ENCODE measurements at regions not wholly inside any gene's neighbourhood (a gene's known extent, or its start where the extent isn't known, plus 50 kb on each side); places are given as distances from the start of the nearest gene placed in this dataset.

DNA sequence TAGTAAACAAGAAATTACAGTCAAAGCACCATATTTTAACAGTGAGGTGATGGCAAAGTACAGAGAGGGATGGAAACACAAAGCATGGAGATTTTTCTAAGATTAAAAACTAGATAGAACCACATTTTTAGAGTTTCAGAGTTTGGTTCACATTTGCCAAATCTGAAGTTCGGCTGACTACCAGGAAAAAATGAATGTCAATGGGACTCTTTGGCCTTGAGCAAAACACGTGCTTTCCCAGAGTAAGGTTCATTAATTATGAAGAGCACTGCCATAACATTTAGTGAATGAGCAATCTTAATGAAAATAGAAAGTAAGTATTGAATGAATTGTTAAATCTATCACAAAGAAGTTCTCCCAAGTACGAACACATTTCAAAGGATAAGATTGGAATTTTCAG, 571.2 kb upstream of the VRK2 start (continued):
- TF ChIP-seq, protein P1, sequence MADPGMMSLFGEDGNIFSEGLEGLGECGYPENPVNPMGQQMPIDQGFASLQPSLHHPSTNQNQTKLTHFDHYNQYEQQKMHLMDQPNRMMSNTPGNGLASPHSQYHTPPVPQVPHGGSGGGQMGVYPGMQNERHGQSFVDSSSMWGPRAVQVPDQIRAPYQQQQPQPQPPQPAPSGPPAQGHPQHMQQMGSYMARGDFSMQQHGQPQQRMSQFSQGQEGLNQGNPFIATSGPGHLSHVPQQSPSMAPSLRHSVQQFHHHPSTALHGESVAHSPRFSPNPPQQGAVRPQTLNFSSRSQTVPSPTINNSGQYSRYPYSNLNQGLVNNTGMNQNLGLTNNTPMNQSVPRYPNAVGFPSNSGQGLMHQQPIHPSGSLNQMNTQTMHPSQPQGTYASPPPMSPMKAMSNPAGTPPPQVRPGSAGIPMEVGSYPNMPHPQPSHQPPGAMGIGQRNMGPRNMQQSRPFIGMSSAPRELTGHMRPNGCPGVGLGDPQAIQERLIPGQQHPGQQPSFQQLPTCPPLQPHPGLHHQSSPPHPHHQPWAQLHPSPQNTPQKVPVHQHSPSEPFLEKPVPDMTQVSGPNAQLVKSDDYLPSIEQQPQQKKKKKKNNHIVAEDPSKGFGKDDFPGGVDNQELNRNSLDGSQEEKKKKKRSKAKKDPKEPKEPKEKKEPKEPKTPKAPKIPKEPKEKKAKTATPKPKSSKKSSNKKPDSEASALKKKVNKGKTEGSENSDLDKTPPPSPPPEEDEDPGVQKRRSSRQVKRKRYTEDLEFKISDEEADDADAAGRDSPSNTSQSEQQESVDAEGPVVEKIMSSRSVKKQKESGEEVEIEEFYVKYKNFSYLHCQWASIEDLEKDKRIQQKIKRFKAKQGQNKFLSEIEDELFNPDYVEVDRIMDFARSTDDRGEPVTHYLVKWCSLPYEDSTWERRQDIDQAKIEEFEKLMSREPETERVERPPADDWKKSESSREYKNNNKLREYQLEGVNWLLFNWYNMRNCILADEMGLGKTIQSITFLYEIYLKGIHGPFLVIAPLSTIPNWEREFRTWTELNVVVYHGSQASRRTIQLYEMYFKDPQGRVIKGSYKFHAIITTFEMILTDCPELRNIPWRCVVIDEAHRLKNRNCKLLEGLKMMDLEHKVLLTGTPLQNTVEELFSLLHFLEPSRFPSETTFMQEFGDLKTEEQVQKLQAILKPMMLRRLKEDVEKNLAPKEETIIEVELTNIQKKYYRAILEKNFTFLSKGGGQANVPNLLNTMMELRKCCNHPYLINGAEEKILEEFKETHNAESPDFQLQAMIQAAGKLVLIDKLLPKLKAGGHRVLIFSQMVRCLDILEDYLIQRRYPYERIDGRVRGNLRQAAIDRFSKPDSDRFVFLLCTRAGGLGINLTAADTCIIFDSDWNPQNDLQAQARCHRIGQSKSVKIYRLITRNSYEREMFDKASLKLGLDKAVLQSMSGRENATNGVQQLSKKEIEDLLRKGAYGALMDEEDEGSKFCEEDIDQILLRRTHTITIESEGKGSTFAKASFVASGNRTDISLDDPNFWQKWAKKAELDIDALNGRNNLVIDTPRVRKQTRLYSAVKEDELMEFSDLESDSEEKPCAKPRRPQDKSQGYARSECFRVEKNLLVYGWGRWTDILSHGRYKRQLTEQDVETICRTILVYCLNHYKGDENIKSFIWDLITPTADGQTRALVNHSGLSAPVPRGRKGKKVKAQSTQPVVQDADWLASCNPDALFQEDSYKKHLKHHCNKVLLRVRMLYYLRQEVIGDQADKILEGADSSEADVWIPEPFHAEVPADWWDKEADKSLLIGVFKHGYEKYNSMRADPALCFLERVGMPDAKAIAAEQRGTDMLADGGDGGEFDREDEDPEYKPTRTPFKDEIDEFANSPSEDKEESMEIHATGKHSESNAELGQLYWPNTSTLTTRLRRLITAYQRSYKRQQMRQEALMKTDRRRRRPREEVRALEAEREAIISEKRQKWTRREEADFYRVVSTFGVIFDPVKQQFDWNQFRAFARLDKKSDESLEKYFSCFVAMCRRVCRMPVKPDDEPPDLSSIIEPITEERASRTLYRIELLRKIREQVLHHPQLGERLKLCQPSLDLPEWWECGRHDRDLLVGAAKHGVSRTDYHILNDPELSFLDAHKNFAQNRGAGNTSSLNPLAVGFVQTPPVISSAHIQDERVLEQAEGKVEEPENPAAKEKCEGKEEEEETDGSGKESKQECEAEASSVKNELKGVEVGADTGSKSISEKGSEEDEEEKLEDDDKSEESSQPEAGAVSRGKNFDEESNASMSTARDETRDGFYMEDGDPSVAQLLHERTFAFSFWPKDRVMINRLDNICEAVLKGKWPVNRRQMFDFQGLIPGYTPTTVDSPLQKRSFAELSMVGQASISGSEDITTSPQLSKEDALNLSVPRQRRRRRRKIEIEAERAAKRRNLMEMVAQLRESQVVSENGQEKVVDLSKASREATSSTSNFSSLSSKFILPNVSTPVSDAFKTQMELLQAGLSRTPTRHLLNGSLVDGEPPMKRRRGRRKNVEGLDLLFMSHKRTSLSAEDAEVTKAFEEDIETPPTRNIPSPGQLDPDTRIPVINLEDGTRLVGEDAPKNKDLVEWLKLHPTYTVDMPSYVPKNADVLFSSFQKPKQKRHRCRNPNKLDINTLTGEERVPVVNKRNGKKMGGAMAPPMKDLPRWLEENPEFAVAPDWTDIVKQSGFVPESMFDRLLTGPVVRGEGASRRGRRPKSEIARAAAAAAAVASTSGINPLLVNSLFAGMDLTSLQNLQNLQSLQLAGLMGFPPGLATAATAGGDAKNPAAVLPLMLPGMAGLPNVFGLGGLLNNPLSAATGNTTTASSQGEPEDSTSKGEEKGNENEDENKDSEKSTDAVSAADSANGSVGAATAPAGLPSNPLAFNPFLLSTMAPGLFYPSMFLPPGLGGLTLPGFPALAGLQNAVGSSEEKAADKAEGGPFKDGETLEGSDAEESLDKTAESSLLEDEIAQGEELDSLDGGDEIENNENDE (IDR thresholded peaks at IDR 0.05; ENCODE audit: insufficient replicate concordance, low read length) = no peak
- TF ChIP-seq FOSL1 (IDR thresholded peaks at IDR 0.05; ENCODE audit: insufficient read depth, low read depth, low read length) = no peak
- TF ChIP-seq MAFK (IDR thresholded peaks at IDR 0.05; ENCODE audit: low read depth, low read length) = no peak
- no peak for TF ChIP-seq TBP (IDR thresholded peaks at IDR 0.05; ENCODE audit: low read depth, low read length)
- no peak for TF ChIP-seq RXRA (IDR thresholded peaks at IDR 0.05; ENCODE audit: insufficient read depth, low read depth, low read length)
- TF ChIP-seq POLR2A (IDR thresholded peaks at IDR 0.05; ENCODE audit: control extremely low read depth in 1 of 2, low read depth in 2 of 2, low read length in 2 of 2) = no peak
- no peak for TF ChIP-seq RAD21 (IDR thresholded peaks at IDR 0.05 in 1 of 2, conservative IDR thresholded peaks at IDR 0.05 in 1 of 2; ENCODE audit: low read depth in 2 of 2, low read length in 2 of 2)
- TF ChIP-seq TEAD4 (IDR thresholded peaks at IDR 0.05; ENCODE audit: low read depth, low read length) = no peak
- TF ChIP-seq EZH2 (IDR thresholded peaks at IDR 0.05; ENCODE audit: low read depth, low read length, severe bottlenecking) = no peak

Measured in H1 (cell line).